ENCODE measurements at regions not wholly inside any gene's neighbourhood (a gene's known extent, or its start where the extent isn't known, plus 50 kb on each side); places are given as distances from the start of the nearest gene placed in this dataset.
"Not testable (repeated sequence)": the region's sequence is repeated elsewhere in the genome, so short reads cannot be mapped to it uniquely, and the experiment has no call there.

DNA sequence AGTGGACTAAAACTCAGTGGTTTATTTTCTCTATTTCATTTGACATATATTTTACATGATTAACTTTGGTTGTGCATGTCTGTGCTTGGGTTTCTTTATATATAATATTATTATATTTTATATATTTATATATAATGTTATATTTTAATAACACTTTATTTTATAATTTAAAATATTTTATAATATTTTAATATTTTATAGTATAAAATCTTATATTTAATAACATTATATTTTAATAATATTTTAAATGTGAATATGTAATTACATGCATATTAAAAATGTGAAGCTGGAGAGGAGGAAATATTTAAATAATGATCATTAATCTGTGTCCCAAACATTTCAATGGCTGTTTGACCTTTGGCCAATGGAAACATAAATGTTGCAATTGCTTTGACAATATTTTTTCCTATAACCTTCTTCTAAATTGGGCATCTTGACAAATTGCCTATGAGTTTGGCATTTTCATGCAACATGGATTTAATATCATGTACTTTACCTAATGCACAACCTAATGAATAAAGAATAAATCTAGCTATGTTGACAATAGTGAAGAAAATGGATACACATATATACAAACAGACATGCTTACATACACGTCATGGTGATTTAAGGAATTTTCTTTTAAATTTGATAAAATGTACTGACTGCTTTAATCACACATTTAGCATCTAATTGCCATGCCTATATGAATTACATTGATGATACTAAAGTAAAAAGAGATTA, 607.1 kb downstream of the SLITRK6 start:
- no peak for DNase-seq

- no peak for DNase-seq
Measured at GRCh38 chr13:85186356-85187045, 612.7 kb downstream of the SLITRK6 start.

- DNase-seq: no peak
Measured at GRCh38 chr13:85174291-85174690, 624.9 kb downstream of the SLITRK6 start.

- no peak for DNase-seq
Measured at GRCh38 chr13:85170372-85170771, 628.8 kb downstream of the SLITRK6 start.

- DNase-seq: no peak
Measured at GRCh38 chr13:85166891-85167290, 632.3 kb downstream of the SLITRK6 start.

GRCh38 chr13:85163063-85163462, 636.2 kb downstream of the SLITRK6 start:
- no peak for DNase-seq

DNA sequence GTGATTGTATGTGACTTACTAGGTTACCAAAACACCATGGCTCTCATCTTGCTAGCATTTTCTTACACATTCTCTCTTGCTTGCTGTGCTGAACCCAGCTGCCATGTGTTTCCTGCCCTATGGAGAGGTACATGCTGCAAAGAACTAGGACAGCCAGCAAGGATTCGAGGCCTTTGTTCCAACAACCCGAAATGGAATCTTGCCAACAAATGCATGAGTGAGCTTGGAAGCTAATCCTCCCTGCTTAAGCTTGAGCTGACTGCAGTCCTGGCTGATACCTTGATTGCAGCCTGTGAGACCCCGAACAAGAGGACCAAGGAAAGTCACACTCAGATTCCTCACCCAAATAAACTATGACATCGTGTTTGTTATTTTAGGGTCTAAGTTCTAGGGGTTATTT, 651.2 kb downstream of the SLITRK6 start:
- DNase-seq: no peak

- DNase-seq: no peak
Measured at GRCh38 chr13:85142351-85142927, 656.8 kb downstream of the SLITRK6 start.

GRCh38 chr13:85141401-85141800, 657.8 kb downstream of the SLITRK6 start:
- no peak for DNase-seq

GRCh38 chr13:85140192-85140591, 659.0 kb downstream of the SLITRK6 start:
- no peak for DNase-seq

- no peak for DNase-seq
Measured at GRCh38 chr13:85137516-85137915, 661.7 kb downstream of the SLITRK6 start.

- no peak for DNase-seq
Measured at GRCh38 chr13:85132986-85133385, 666.2 kb downstream of the SLITRK6 start.

- not testable (repeated sequence) for DNase-seq
Measured at GRCh38 chr13:85123501-85123900, 675.7 kb downstream of the SLITRK6 start.

- no peak for DNase-seq
Measured at GRCh38 chr13:85108356-85108755, 690.9 kb downstream of the SLITRK6 start.

- DNase-seq: no peak
Measured at GRCh38 chr13:85099245-85099644, 700.0 kb downstream of the SLITRK6 start.

- DNase-seq: no peak
Measured at GRCh38 chr13:85095418-85096272, 703.6 kb downstream of the SLITRK6 start.

DNA sequence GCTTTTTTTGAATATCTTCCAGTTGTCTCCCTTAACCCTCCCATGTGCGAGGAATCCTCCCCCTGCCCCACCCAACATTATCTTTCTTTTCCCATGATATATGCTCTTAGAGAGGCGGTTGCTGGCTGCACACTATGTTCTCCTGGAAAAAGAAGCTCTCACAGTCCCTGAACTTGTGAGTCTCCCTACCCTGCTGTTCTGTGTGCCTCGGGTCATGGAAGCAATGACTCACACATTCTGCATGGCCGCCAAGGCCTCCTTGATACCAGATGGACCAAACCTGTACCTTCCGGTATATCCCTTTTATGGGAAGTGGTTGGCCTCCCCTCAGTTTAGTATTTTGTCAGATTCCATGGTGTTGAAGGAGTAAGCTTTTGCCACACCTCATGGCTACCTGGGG, 705.4 kb downstream of the SLITRK6 start:
- no peak for DNase-seq

- DNase-seq: no peak
Measured at GRCh38 chr13:85091631-85092234, 707.5 kb downstream of the SLITRK6 start.

DNA sequence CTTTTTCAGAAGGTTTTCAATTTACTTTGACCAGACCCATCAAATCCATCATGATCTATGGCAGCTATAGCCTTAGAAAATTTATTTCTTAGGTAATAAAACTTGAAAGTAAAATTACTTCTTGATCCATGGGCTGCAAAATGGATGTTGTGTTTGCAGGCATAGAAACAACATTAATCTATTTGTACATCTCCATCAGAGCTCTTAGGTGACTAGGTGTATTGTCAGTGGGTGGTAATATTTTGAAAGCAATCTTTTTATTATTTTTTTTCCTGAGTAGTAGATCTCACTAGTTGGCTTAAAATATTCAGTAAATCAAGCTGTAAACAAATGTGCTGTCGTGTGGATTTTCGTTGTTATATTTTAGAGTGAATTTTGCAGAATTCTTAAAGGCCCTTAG, 710.0 kb downstream of the SLITRK6 start:
- no peak for DNase-seq

DNA sequence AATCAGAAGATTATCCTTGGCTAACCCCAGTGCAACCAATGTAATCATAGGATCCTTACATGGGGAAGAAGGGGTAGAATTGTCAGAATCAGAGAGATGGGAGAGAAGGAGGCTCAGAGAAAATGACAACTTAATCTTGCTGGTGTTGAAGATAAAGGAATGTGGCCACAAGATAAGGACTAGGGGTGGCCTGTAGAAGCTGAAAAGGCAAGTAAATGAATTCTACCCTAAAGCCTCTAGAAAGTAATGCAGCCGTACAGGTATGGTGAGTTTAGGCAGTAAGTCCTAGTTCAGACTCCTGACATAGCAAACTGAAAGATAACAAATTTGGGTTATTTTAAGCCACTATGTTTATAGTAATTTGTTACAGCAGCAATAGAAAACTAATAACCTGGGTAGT, 718.5 kb downstream of the SLITRK6 start:
- no peak for DNase-seq

DNA sequence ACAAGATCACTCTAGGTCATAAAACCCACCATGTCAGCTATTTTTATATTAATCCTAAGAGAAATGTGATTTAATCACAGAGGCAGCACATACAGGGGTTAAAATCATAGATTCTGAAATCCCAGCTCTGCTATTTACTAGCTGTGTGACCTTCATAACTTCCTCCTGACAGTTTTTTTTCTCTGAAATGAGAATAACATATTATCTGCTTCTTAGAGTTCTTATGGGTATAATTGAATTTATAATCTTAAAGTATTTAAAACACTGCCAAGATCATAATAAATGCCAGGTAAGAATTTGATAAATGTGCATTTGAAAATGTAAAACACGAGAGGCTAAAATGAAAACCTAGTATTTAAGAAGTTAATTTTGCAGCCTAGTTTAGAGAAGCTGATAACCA, 722.9 kb downstream of the SLITRK6 start:
- DNase-seq: no peak

DNA sequence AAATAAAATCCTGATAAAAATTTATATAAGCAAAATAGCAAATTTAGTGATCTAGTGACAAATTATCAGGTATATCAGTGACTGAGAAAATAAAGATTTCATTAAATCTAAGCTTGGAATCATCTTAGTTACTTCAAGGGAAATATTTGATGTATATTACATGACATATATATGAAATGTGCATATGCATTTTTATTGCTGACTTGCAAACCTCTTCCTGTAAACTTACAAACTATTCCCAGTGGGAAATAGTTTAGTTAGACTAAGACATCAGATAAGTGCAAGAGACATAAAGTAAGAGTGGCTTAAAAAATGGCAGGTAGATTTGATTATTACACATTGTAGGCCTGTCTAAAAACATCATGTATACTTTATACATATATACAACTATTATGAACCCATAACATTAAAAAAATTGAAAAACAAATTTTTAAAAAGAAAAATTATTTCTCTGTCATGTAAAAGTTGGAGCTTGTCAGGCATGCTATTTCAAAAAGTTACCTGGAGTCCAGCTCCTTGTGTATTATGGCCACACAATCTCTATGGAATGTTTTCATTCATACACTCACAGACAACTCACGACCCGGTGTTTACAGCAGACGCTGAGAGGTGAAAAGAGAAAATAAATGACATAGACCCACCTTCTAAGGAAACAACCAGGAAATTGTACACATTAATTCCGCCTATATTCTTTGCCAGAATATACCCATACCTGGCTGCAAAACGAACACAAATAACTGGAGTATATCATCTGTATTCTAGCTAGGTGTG, 724.5 kb downstream of the SLITRK6 start:
- DNase-seq: no peak

Data from KG1 (cell line).